Natural killer cell (primary cell): ENCODE measurements at regions not wholly inside any gene's neighbourhood (a gene's known extent, or its start where the extent isn't known, plus 50 kb on each side); places are given as distances from the start of the nearest gene placed in this dataset.

Source experiments
- ATAC-seq, 3 donors: fragments of 150-1000 bp in 2 of 3; fragments of 200-7000 bp in 1 of 3; cut with Tn5 transposase; 1 replicate in 1 of 3; 2 replicates in 2 of 3; pipeline ENCODE4 v1.10.0; 2021; ENCODE audit warnings: mild to moderate bottlenecking in 2 of 3, moderate library complexity in 2 of 3
- DNase-seq, 2 donors: peaks; one replicate each; pipeline versions ENCODE4 v3.0.0 to v3.0.0-alpha.2; 2013 to 2021; ENCODE audit warnings: mixed read lengths in 1 of 2
- H3K27ac ChIP-seq: one replicate; pipeline ENCODE4 v1.5.1; 2013; ENCODE audit warnings: mild to moderate bottlenecking, low read length
- H3K27me3 ChIP-seq: one replicate; pipeline ENCODE4 v1.6.1; 2013; ENCODE audit warnings: low read length; ENCODE audit not compliant: control insufficient read depth, insufficient read depth
- H3K36me3 ChIP-seq: one replicate; pipeline ENCODE4 v1.6.1; 2013; ENCODE audit warnings: low read length; ENCODE audit not compliant: control insufficient read depth, insufficient read depth
- H3K4me1 ChIP-seq: one replicate; pipeline ENCODE4 v1.6.1; 2013; ENCODE audit warnings: low read length; ENCODE audit not compliant: control insufficient read depth, insufficient read depth
- H3K4me3 ChIP-seq: one replicate; pipeline ENCODE4 v1.5.1; 2013; ENCODE audit warnings: low read length
- H3K9me3 ChIP-seq: one replicate; pipeline ENCODE4 v1.6.1; 2013; ENCODE audit warnings: low read length; ENCODE audit not compliant: control insufficient read depth, insufficient read depth
- H3K27ac Mint-ChIP-seq, 2 donors: one replicate each; pipeline ENCODE4 v1.8.0; 2022; ENCODE audit warnings: mild to moderate bottlenecking in 2 of 2, mixed read lengths in 2 of 2, moderate library complexity in 1 of 2
- H3K27me3 Mint-ChIP-seq, 2 donors: one replicate each; pipeline ENCODE4 v1.8.0; 2022; ENCODE audit warnings: low read depth in 2 of 2, mixed read lengths in 2 of 2
- H3K36me3 Mint-ChIP-seq: one replicate; pipeline ENCODE4 v1.8.0; 2022; ENCODE audit warnings: mixed read lengths
- H3K4me1 Mint-ChIP-seq, 2 donors: one replicate each; pipeline ENCODE4 v1.8.0; 2022; ENCODE audit warnings: mixed read lengths in 2 of 2
- H3K4me3 Mint-ChIP-seq: one replicate; pipeline ENCODE4 v1.8.0; 2022; ENCODE audit warnings: mild to moderate bottlenecking, moderate library complexity, mixed read lengths
- H3K9me3 Mint-ChIP-seq, 2 donors: one replicate each; pipeline ENCODE4 v1.8.0; 2022; ENCODE audit warnings: mixed read lengths in 2 of 2
- CTCF ChIP-seq: fragments of 200-600 bp; IDR thresholded peaks from one replicate; pipeline ENCODE4 v1.8.0; 2022; ENCODE audit warnings: antibody characterized with exemption
- WGBS: methylation state at CpG from one replicate; pipeline ENCODE4 v1.1.7; 2013; ENCODE audit warnings: missing lambda C conversion rate; ENCODE audit not compliant: insufficient coverage; 5-methylcytosine and 5-hydroxymethylcytosine counted together
- intact Hi-C: fragments of 100-400 bp; cut with micrococcal nuclease; formaldehyde crosslinking; loops from one replicate; pipeline ENCODE4 v1.14.2; 2022

GRCh38 chr11:10396771-10397170 is 58.3 kb upstream of the AMPD3 start:
- peaks cover 7% of the 10 kb centered on the region for H3K4me1 ChIP-seq
- no peak overlapping the region for H3K27ac ChIP-seq
- Mint-ChIP-seq H3K9me3 (no peaks in the 10 kb centered on the region), H3K27ac (no peak overlapping the region), H3K27me3 (peaks cover 17 to 18% of the 10 kb centered on the region in 2 donors), H3K36me3 (no peaks in the 10 kb centered on the region), H3K4me3 (no peak overlapping the region), H3K4me1 (peaks cover 0 to 8% of the 10 kb centered on the region in 2 donors)
- TF ChIP-seq CTCF = no peak
- no peaks in the 10 kb centered on the region for H3K36me3 ChIP-seq
- no peaks in the 10 kb centered on the region for H3K9me3 ChIP-seq
- intact Hi-C loops = no loop called here
- ATAC-seq (no peak), DNase-seq (no peak)
- H3K4me3 ChIP-seq = no peak overlapping the region
- no peaks in the 10 kb centered on the region for H3K27me3 ChIP-seq
- 84% methylated on average over 4 of the region's 4 CpGs for WGBS

GRCh38 chr11:10397226-10397987 is 57.7 kb upstream of the AMPD3 start:
- Histone ChIP-seq H3K9me3 (no peaks in the 10 kb centered on the region), H3K4me1 (peaks cover 12% of the 10 kb centered on the region), H3K27ac (no peak overlapping the region), H3K27me3 (no peaks in the 10 kb centered on the region), H3K36me3 (no peaks in the 10 kb centered on the region), H3K4me3 (no peak overlapping the region)
- TF ChIP-seq CTCF = no peak
- Mint-ChIP-seq H3K9me3 (no peaks in the 10 kb centered on the region), H3K27me3 (peaks cover 13 to 16% of the 10 kb centered on the region in 2 donors), H3K36me3 (no peaks in the 10 kb centered on the region), H3K4me3 (no peak overlapping the region), H3K4me1 (peaks cover 0 to 8% of the 10 kb centered on the region in 2 donors), H3K27ac (no peak overlapping the region)
- DNase-seq = no peak
- intact Hi-C loops = no loop called here
- ATAC-seq = no peak
- WGBS = 73% methylated on average over 7 of the region's 7 CpGs

GRCh38 chr11:10398525-10398924 is 56.5 kb upstream of the AMPD3 start:
- Histone ChIP-seq H3K27me3 (no peaks in the 10 kb centered on the region), H3K27ac (no peak overlapping the region), H3K4me3 (no peak overlapping the region), H3K36me3 (no peaks in the 10 kb centered on the region), H3K9me3 (no peaks in the 10 kb centered on the region), H3K4me1 (peaks cover 12% of the 10 kb centered on the region)
- DNase-seq (no peak), ATAC-seq (no peak)
- Mint-ChIP-seq H3K27ac (no peak overlapping the region), H3K9me3 (no peaks in the 10 kb centered on the region), H3K27me3 (peaks cover 7 to 11% of the 10 kb centered on the region in 2 donors), H3K4me3 (no peak overlapping the region), H3K4me1 (peaks cover 0 to 8% of the 10 kb centered on the region in 2 donors), H3K36me3 (no peaks in the 10 kb centered on the region)
- 12% methylated on average over 4 of the region's 4 CpGs for WGBS
- intact Hi-C loops = no loop called here
- TF ChIP-seq CTCF = no peak

- H3K4me1 Mint-ChIP-seq = peaks cover 3 to 8% of the 10 kb centered on the region in 2 donors
These were observed 54.2 kb upstream of the AMPD3 start for GRCh38 chr11:10400856-10401255.

More at GRCh38 chr11:10400856-10401255, 54.2 kb upstream of the AMPD3 start:
- DNase-seq (no peak), ATAC-seq (no peak)
- Mint-ChIP-seq H3K4me3 (no peak overlapping the region), H3K27ac (no peak overlapping the region), H3K9me3 (no peaks in the 10 kb centered on the region), H3K36me3 (no peaks in the 10 kb centered on the region), H3K27me3 (peaks cover 7 to 8% of the 10 kb centered on the region in 2 donors)
- Histone ChIP-seq H3K9me3 (no peaks in the 10 kb centered on the region), H3K27ac (no peak overlapping the region), H3K36me3 (no peaks in the 10 kb centered on the region), H3K27me3 (no peaks in the 10 kb centered on the region), H3K4me3 (no peak overlapping the region), H3K4me1 (peaks cover 12% of the 10 kb centered on the region)
- WGBS = 67% methylated on average over 1 of the region's 1 CpG
- intact Hi-C loops = no loop called here
- TF ChIP-seq CTCF = no peak
